Mesenchymal stem cell (in vitro differentiated cells and primary cell): ENCODE measurements at regions not wholly inside any gene's neighbourhood (a gene's known extent, or its start where the extent isn't known, plus 50 kb on each side); places are given as distances from the start of the nearest gene placed in this dataset.

ENCODE experiments used
- DNase-seq: peaks from one replicate; pipeline ENCODE4 v3.0.0-alpha.2; 2013
- H2AFZ ChIP-seq: one replicate; pipeline ENCODE4 v1.6.1; 2013; ENCODE audit warnings: low read depth, mild to moderate bottlenecking, control low read depth, inconsistent platforms, low read length, moderate library complexity
- H2AK5ac ChIP-seq: 2 replicates; pipeline ENCODE4 v1.6.1; 2013; ENCODE audit warnings: low read length, moderate library complexity, mild to moderate bottlenecking, inconsistent platforms; ENCODE audit not compliant: severe bottlenecking
- H2BK120ac ChIP-seq: one replicate; pipeline ENCODE4 v1.6.1; 2013; ENCODE audit warnings: low read depth, mild to moderate bottlenecking, inconsistent platforms, low read length, moderate library complexity
- H2BK12ac ChIP-seq, 2 experiments: one replicate each; pipeline ENCODE4 v1.6.1; 2013; ENCODE audit warnings: inconsistent platforms in 2 of 2, low read length in 2 of 2, mild to moderate bottlenecking in 2 of 2, moderate library complexity in 2 of 2, control low read depth in 1 of 2
- H2BK15ac ChIP-seq: one replicate; pipeline ENCODE4 v1.6.1; 2013; ENCODE audit warnings: mild to moderate bottlenecking, low read depth, inconsistent platforms; ENCODE audit not compliant: poor library complexity, severe bottlenecking
- H2BK5ac ChIP-seq: 2 replicates; pipeline ENCODE4 v1.6.1; 2013; ENCODE audit warnings: low read depth, mild to moderate bottlenecking, low read length, control low read depth, inconsistent platforms; ENCODE audit not compliant: poor library complexity, severe bottlenecking
- H3K14ac ChIP-seq, 2 experiments: one replicate each; pipeline ENCODE4 v1.6.1; 2013; ENCODE audit warnings: inconsistent platforms in 2 of 2, low read length in 2 of 2, control low read depth in 1 of 2, mild to moderate bottlenecking in 1 of 2, moderate library complexity in 1 of 2
- H3K18ac ChIP-seq, 2 experiments: one replicate each; pipeline ENCODE4 v1.6.1; 2013; ENCODE audit warnings: inconsistent platforms in 2 of 2, low read length in 2 of 2, control low read depth in 1 of 2, low read depth in 1 of 2, mild to moderate bottlenecking in 1 of 2
- H3K23ac ChIP-seq, 2 experiments: one replicate each; pipeline ENCODE4 v1.6.1; 2013; ENCODE audit warnings: inconsistent platforms in 2 of 2, low read length in 2 of 2, mild to moderate bottlenecking in 2 of 2, moderate library complexity in 2 of 2, control low read depth in 1 of 2
- H3K27ac ChIP-seq: 2 replicates; pipeline ENCODE4 v1.5.1; 2013; ENCODE audit warnings: mild to moderate bottlenecking, moderate library complexity, low read length, control low read depth, inconsistent platforms; ENCODE audit not compliant: poor library complexity, severe bottlenecking
- H3K27me3 ChIP-seq, 2 experiments: 2 replicates each; pipeline versions ENCODE4 v1.6.1 to v1.7.0; 2013; ENCODE audit warnings: low read length in 2 of 2, mild to moderate bottlenecking in 2 of 2, moderate library complexity in 2 of 2, control low read depth in 1 of 2, inconsistent platforms in 1 of 2; ENCODE audit not compliant: control insufficient read depth in 1 of 2, insufficient read depth in 1 of 2
- H3K36me3 ChIP-seq, 2 experiments: 2 replicates each; pipeline versions ENCODE4 v1.6.1 to v1.7.0; 2013; ENCODE audit warnings: low read length in 2 of 2, control low read depth in 1 of 2, inconsistent platforms in 1 of 2, low read depth in 1 of 2, mild to moderate bottlenecking in 1 of 2; ENCODE audit not compliant: insufficient read depth in 2 of 2, control insufficient read depth in 1 of 2
- H3K4ac ChIP-seq, 2 experiments: one replicate each; pipeline ENCODE4 v1.6.1; 2013; ENCODE audit warnings: inconsistent platforms in 2 of 2, low read length in 2 of 2, mild to moderate bottlenecking in 2 of 2, moderate library complexity in 2 of 2, control low read depth in 1 of 2, low read depth in 1 of 2
- H3K4me1 ChIP-seq: 2 replicates; pipeline ENCODE4 v1.6.1; 2013; ENCODE audit warnings: low read depth, low read length, control low read depth; ENCODE audit not compliant: control insufficient read depth, insufficient read depth
- H3K4me2 ChIP-seq: 2 replicates; pipeline ENCODE4 v1.6.1; 2013; ENCODE audit warnings: low read length, mild to moderate bottlenecking, inconsistent platforms; ENCODE audit not compliant: poor library complexity, severe bottlenecking
- H3K4me3 ChIP-seq, 2 experiments: 2 replicates each; pipeline versions ENCODE4 v1.5.1 to v1.7.0; 2013; ENCODE audit warnings: low read length in 2 of 2, mild to moderate bottlenecking in 2 of 2, control low read depth in 1 of 2, low read depth in 1 of 2; ENCODE audit not compliant: insufficient read depth in 1 of 2
- H3K79me1 ChIP-seq: replicated peaks from 2 replicates; pipeline ENCODE4 v1.6.1; 2013; ENCODE audit warnings: mild to moderate bottlenecking, control low read depth, low read length, inconsistent platforms; ENCODE audit not compliant: poor library complexity, severe bottlenecking
- H3K9ac ChIP-seq: 2 replicates; pipeline ENCODE4 v1.7.0; 2013; ENCODE audit warnings: mild to moderate bottlenecking, low read length, moderate library complexity
- H3K9me3 ChIP-seq: 2 replicates; pipeline ENCODE4 v1.7.0; 2013; ENCODE audit warnings: mild to moderate bottlenecking, low read length; ENCODE audit not compliant: control insufficient read depth
- H4K8ac ChIP-seq: one replicate; pipeline ENCODE4 v1.6.1; 2013; ENCODE audit warnings: inconsistent platforms, mild to moderate bottlenecking, low read length, moderate library complexity
- H4K91ac ChIP-seq: one replicate; pipeline ENCODE4 v1.6.1; 2013; ENCODE audit warnings: mild to moderate bottlenecking, low read length, inconsistent platforms
- WGBS: methylation state at CpG from one replicate; pipeline ENCODE4 v1.1.7; 2013; ENCODE audit warnings: mixed read lengths; 5-methylcytosine and 5-hydroxymethylcytosine counted together

DNA sequence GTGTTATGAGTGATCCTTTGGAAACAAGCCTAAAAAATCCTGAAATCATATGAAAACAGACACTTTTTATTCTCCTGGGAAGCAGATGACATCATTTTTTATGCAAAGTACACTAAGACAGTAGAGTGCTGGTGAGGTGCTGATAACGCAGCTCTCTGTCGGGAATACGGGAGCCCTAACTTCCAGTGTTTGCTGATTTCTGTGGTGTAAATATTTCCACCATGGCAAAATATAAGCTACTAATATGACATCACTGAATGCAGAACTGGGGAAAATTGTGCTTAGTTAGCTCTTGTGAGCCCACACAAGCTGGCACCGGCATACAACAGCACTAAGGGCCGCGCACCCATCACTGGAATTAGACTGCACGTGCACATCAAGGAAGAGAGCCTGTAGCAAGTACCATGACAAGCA, 82.6 kb downstream of the FAM76B start:
- WGBS, result 74% methylated on average over 4 of the region's 7 CpGs
- no peak for DNase-seq
- no peak overlapping the region for H3K4me2 ChIP-seq
- no peak overlapping the region for H2AK5ac ChIP-seq
- no peak overlapping the region for H2BK120ac ChIP-seq
- H3K27me3 ChIP-seq, result peaks cover 0 to 5% of the 10 kb centered on the region in 2 experiments
- H3K23ac ChIP-seq, result no peak overlapping the region
- H3K18ac ChIP-seq, result no peak overlapping the region
- H4K8ac ChIP-seq, result no peak overlapping the region
- no peak overlapping the region for H3K14ac ChIP-seq
- H3K9ac ChIP-seq, result no peak overlapping the region
- no peak overlapping the region for H3K4ac ChIP-seq
- H2AFZ ChIP-seq, result no peak overlapping the region
- H2BK5ac ChIP-seq, result no peak overlapping the region
- H3K27ac ChIP-seq, result no peak overlapping the region
- no peak overlapping the region for H2BK12ac ChIP-seq
- H3K36me3 ChIP-seq, result no peaks in the 10 kb centered on the region
- H4K91ac ChIP-seq, result no peak overlapping the region
- H3K4me1 ChIP-seq, result no peaks in the 10 kb centered on the region
- H3K9me3 ChIP-seq, result no peaks in the 10 kb centered on the region
- no peaks in the 10 kb centered on the region for H3K79me1 ChIP-seq
- peak overlapping the region; percentile 55 for H2BK15ac ChIP-seq
- no peak overlapping the region for H3K4me3 ChIP-seq

DNA sequence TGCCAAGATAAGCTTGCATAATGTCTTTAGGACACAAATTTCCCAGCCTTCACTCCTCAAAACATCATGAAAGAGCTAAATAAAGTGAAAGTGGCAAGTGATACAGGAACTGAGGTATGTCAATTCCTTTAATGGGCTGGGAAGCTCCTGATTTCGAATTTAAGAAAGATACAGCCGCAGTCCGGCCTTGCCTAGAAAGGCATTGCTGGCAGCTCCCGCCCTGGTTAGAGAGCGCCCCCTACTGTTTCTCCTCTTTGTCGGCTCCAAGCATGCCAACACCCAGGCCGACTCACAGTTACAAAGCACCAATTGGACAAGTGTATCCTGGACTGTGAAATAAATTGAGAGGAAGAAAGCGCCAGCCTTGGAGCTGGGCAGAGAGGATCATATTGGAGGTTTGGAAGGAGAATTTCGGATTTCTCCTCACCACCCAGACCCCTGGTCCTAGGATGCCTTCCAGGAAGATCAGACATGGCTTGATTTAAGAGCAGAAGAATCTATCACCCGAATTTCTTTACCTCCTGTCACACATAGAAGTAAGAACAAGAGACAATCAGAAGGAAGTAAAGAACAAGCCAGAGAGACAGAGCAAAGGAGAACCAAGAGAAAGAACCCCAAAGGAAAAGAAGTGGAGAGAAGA, 84.0 kb downstream of the FAM76B start:
- Histone ChIP-seq H2BK5ac (no peak overlapping the region), H3K27ac (no peak overlapping the region), H3K36me3 (no peaks in the 10 kb centered on the region), H3K9me3 (no peaks in the 10 kb centered on the region), H3K14ac (no peak overlapping the region), H2BK15ac (no peak overlapping the region), H3K4ac (no peak overlapping the region), H2AK5ac (no peak overlapping the region), H3K4me2 (no peak overlapping the region), H3K23ac (no peak overlapping the region), H2AFZ (no peak overlapping the region), H3K4me1 (no peaks in the 10 kb centered on the region), H3K27me3 (peaks cover 0 to 9% of the 10 kb centered on the region in 2 experiments), H3K9ac (peak overlapping the region; percentile 34), H3K79me1 (no peaks in the 10 kb centered on the region), H3K4me3 (no peak overlapping the region), H2BK12ac (no peak overlapping the region), H2BK120ac (no peak overlapping the region), H4K91ac (no peak overlapping the region), H3K18ac (no peak overlapping the region), H4K8ac (no peak overlapping the region)
- DNase-seq, result peak; percentile 81
- WGBS, result 3% methylated on average over 6 of the region's 10 CpGs

DNA sequence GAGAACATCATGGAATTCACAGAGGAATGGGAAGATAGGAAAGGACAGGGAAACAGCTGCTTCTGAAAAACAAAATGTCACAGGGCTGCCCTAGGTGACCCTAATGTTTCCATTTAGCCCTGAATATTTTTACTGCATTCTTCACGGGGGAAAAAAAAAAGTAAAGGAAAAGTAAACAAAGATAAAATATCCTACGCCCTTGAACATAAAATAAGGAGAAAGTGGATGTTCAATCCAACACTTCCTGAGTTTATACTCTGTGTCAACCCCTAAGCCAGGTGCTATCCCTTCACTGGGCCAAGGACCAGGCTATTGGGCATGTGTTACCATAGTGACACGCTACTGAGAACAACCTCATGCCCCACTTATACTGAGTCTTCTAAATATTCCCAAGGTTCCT, 84.7 kb downstream of the FAM76B start:
- WGBS, result 54% methylated on average over 2 of the region's 3 CpGs
- H2BK15ac ChIP-seq, result no peak overlapping the region
- no peaks in the 10 kb centered on the region for H3K36me3 ChIP-seq
- no peak overlapping the region for H3K4me3 ChIP-seq
- no peak overlapping the region for H2AK5ac ChIP-seq
- peaks cover 0 to 9% of the 10 kb centered on the region in 2 experiments for H3K27me3 ChIP-seq
- no peaks in the 10 kb centered on the region for H3K79me1 ChIP-seq
- no peak overlapping the region for H4K91ac ChIP-seq
- no peak for DNase-seq
- no peak overlapping the region for H3K27ac ChIP-seq
- no peak overlapping the region for H3K23ac ChIP-seq
- no peak overlapping the region for H4K8ac ChIP-seq
- no peak overlapping the region for H3K18ac ChIP-seq
- no peak overlapping the region for H2AFZ ChIP-seq
- no peaks in the 10 kb centered on the region for H3K9me3 ChIP-seq
- peak overlapping the region; percentile 34 for H3K9ac ChIP-seq
- H2BK120ac ChIP-seq, result no peak overlapping the region
- peak overlapping the region in 1 of 2 experiments; percentile 59 for H2BK12ac ChIP-seq
- no peaks in the 10 kb centered on the region for H3K4me1 ChIP-seq
- no peak overlapping the region for H2BK5ac ChIP-seq
- H3K4me2 ChIP-seq, result no peak overlapping the region
- H3K4ac ChIP-seq, result no peak overlapping the region
- H3K14ac ChIP-seq, result no peak overlapping the region

DNA sequence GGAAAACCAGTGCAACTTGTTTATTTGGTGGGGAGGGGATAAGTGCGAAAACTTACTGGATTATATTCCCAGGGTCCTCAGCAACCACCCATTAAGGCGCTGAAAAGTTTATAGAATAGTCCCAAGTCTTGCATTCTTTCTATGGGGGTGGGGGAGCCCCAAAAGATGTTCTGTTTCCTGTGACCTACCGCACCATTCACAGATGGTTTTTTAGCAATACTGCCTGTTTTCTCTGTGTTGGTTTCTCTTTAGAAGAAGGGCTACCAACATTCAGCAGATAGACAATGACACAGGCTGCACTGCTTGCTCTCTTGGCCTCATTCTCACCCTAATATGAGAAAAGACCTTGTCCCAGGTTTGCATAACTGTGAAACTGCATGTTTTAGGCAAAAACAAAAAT, 86.5 kb downstream of the FAM76B start:
- Histone ChIP-seq H2BK5ac (no peak overlapping the region), H3K4me1 (no peaks in the 10 kb centered on the region), H2AFZ (no peak overlapping the region), H3K79me1 (no peaks in the 10 kb centered on the region), H3K27me3 (peaks cover 0 to 9% of the 10 kb centered on the region in 2 experiments), H3K4ac (no peak overlapping the region), H2BK15ac (peak overlapping the region; percentile 2), H3K18ac (peak overlapping the region in 1 of 2 experiments; percentile 44), H3K9ac (no peak overlapping the region), H4K91ac (no peak overlapping the region), H4K8ac (no peak overlapping the region), H3K4me3 (no peak overlapping the region), H3K27ac (no peak overlapping the region), H3K14ac (no peak overlapping the region), H3K36me3 (no peaks in the 10 kb centered on the region), H2AK5ac (no peak overlapping the region), H2BK12ac (peak overlapping the region in 1 of 2 experiments; percentile 49), H3K4me2 (no peak overlapping the region), H3K9me3 (no peaks in the 10 kb centered on the region), H2BK120ac (no peak overlapping the region), H3K23ac (no peak overlapping the region)
- 50% methylated on average over 1 of the region's 3 CpGs for WGBS
- DNase-seq, result no peak
